Right atrium auricular region (tissue), 2 donors: ENCODE measurements at regions not wholly inside any gene's neighbourhood (a gene's known extent, or its start where the extent isn't known, plus 50 kb on each side); places are given as distances from the start of the nearest gene placed in this dataset.

Experiments
- DNase-seq: peaks from one replicate; pipeline ENCODE4 v3.0.0-alpha.2; 2019; ENCODE audit warnings: low spot score
- H3K27ac ChIP-seq, 2 donors: fragments of 200-600 bp; sonication (generic); 1 replicate in 1 of 2; 2 replicates in 1 of 2; pipeline ENCODE4 v1.5.1; 2016 to 2019
- H3K27me3 ChIP-seq, 2 donors: fragments of 200-600 bp; sonication (generic); one replicate each; pipeline versions ENCODE4 v1.5.1 to v1.6.0; 2017 to 2019
- H3K36me3 ChIP-seq: fragments of 200-600 bp; sonication (generic); one replicate; pipeline ENCODE4 v1.5.1; 2016
- H3K4me1 ChIP-seq, 2 donors: fragments of 200-600 bp; sonication (generic); one replicate each; pipeline versions ENCODE4 v1.5.1 to v1.6.0; 2017 to 2019
- H3K4me3 ChIP-seq, 2 donors: fragments of 200-600 bp; sonication (generic); 1 replicate in 1 of 2; 2 replicates in 1 of 2; pipeline ENCODE4 v1.5.1; 2017 to 2019; ENCODE audit warnings: mild to moderate bottlenecking in 1 of 2, moderate library complexity in 1 of 2
- H3K9me3 ChIP-seq, 2 donors: fragments of 200-600 bp; sonication (generic); one replicate each; pipeline ENCODE4 v1.5.1; 2019
- TF ChIP-seq, protein P1 (sequence below), 2 donors: fragments of 200-600 bp; sonication (generic); IDR thresholded peaks; one replicate each; pipeline ENCODE4 v1.5.1; 2019; ENCODE audit warnings: antibody characterized with exemption in 2 of 2

DNA sequence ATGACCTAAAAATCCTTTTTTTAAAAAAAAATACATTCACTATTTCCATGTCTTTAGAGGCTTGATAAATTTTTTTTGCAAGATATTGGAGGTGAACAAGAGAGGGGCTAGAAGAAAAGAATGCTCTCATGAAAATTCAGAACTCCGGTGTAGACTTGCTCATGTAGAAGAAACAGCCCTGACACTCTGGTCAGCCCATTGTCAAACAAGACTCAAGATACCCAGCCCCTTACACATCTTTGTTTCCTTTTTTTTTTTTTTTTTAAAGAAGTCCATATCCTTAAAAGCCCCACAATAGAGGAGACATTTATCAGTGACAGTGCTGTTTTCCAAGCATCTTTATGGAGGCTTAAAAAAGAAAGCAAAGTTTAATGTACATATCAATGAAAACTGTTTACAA, 196.8 kb upstream of the RORA start:
- Histone ChIP-seq H3K9me3 (no peaks in the 10 kb centered on the region), H3K27me3 (no peaks in the 10 kb centered on the region), H3K36me3 (no peaks in the 10 kb centered on the region), H3K27ac (no peak overlapping the region), H3K4me3 (no peak overlapping the region), H3K4me1 (no peaks in the 10 kb centered on the region)
- DNase-seq, result no peak
- TF ChIP-seq, protein P1, sequence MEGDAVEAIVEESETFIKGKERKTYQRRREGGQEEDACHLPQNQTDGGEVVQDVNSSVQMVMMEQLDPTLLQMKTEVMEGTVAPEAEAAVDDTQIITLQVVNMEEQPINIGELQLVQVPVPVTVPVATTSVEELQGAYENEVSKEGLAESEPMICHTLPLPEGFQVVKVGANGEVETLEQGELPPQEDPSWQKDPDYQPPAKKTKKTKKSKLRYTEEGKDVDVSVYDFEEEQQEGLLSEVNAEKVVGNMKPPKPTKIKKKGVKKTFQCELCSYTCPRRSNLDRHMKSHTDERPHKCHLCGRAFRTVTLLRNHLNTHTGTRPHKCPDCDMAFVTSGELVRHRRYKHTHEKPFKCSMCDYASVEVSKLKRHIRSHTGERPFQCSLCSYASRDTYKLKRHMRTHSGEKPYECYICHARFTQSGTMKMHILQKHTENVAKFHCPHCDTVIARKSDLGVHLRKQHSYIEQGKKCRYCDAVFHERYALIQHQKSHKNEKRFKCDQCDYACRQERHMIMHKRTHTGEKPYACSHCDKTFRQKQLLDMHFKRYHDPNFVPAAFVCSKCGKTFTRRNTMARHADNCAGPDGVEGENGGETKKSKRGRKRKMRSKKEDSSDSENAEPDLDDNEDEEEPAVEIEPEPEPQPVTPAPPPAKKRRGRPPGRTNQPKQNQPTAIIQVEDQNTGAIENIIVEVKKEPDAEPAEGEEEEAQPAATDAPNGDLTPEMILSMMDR (IDR thresholded peaks at IDR 0.05), result no peak

DNA sequence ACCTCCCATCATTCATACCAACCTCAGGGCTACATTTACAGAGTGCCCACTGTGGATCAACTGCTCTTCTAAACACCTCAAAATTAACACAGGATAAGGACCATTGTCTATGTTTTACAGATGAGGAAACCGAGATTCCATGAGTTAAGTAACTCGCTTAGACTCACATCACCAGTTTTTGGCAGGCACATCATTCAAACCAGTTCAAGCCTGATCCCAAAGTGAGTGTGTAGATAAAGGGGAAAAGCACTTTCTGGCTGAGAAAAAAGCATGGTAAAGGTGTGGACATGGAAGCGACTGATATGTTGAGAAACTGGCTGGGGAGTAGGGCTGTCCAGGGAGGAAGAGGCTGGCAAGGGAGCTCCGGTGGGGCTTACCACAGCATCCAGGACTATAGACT, 193.7 kb upstream of the RORA start:
- Histone ChIP-seq H3K4me1 (no peaks in the 10 kb centered on the region), H3K27ac (no peak overlapping the region), H3K4me3 (no peak overlapping the region), H3K9me3 (no peaks in the 10 kb centered on the region), H3K27me3 (no peaks in the 10 kb centered on the region), H3K36me3 (no peaks in the 10 kb centered on the region)
- no peak for DNase-seq
- TF ChIP-seq, protein P1 (IDR thresholded peaks at IDR 0.05), result no peak

DNA sequence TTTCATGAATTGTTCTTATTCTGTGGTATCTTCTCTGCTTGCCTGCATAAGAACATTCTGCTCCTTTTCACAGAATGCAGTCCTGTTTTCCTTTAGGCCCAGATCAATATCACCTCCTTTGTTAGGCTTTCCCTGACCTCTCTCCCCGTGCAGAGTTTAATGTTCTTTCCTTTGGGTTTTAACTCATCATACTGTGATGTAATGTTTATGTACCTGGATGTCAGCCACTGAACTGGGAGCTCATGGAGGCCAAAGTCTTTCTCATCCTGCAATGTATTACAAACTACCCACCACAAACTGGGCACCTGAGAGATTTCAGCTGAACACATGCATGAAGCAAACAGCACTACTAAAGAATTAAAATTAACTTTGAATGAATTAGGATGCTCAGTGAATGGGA, 192.8 kb upstream of the RORA start:
- no peaks in the 10 kb centered on the region for H3K9me3 ChIP-seq
- H3K4me3 ChIP-seq, result no peak overlapping the region
- no peaks in the 10 kb centered on the region for H3K36me3 ChIP-seq
- H3K4me1 ChIP-seq, result no peaks in the 10 kb centered on the region
- H3K27me3 ChIP-seq, result no peaks in the 10 kb centered on the region
- no peak overlapping the region for H3K27ac ChIP-seq
- TF ChIP-seq, protein P1 (IDR thresholded peaks at IDR 0.05), result no peak
- no peak for DNase-seq

DNA sequence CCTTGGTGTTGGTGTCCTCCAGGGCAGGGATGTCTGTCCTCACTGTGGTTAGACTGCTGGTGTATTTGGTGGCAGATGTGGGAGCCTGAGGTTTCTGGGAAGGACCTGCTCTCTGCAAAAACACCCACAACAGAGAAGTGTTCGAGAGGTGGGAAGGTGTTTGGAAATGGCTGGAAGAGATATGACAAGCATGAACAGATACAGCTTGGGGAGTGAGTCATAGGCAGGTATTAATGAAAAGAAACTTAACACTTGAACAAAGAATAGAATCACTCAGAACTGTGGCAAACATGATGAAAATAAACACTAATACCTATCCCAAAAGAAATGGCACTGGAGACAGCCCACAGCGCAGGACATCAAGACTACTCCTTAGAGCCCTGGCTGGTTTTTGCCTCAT, 192.4 kb upstream of the RORA start:
- no peaks in the 10 kb centered on the region for H3K27me3 ChIP-seq
- no peak for DNase-seq

DNA sequence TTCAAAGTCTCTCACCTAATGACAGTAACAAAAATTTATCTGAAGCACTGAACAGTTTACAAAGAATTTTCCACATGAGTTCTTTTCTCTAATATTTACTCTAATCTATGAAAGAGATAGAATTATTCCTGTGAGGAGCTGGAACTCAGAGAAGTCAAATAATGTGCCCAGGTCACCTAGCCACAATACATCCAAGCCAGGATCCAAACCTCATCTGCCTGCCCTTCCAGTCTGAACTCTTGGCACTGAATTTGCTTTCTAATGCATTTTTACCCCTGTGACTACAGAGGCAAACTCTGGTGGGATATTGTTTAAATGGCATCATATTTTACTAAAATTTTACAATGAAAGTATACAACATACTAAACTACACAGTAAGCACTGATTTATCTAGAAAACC, 191.4 kb upstream of the RORA start:
- Histone ChIP-seq H3K4me1 (no peaks in the 10 kb centered on the region), H3K36me3 (no peaks in the 10 kb centered on the region)
- TF ChIP-seq, protein P1 (IDR thresholded peaks at IDR 0.05), result no peak

More for the DNA sequence above, 192.4 kb upstream of the RORA start:
- no peak overlapping the region for H3K4me3 ChIP-seq
- no peak overlapping the region for H3K27ac ChIP-seq
- TF ChIP-seq, protein P1 (IDR thresholded peaks at IDR 0.05), result no peak
- H3K36me3 ChIP-seq, result no peaks in the 10 kb centered on the region
- no peaks in the 10 kb centered on the region for H3K9me3 ChIP-seq
- no peaks in the 10 kb centered on the region for H3K4me1 ChIP-seq

DNA sequence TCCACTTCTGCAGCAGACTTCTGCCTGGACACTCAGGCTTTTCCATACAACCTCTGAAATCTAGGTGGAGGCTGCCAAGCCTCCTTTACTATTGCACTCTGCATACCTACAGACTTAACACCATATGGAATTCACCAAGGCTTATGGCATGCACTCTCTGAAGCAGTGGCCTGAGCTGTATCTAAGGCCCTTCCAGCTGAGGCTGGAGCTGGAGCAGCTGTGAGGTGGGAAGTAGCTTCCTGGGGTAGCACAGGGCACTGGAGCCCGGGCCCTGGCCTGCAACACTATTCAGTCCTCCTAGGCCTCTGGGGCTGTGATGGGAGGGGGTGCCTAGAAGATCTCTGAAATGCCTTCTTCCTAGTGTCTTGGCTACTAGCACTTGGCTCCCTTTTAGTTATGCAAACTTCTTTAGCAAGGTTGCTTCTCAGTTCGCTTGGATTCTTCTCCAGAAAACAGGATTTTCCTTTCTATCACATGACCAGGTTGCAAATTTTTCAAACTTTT, 186.6 kb upstream of the RORA start:
- TF ChIP-seq, protein P1 (IDR thresholded peaks at IDR 0.05), result no peak
- Histone ChIP-seq H3K4me1 (no peaks in the 10 kb centered on the region), H3K27ac (no peak overlapping the region), H3K36me3 (no peaks in the 10 kb centered on the region), H3K4me3 (no peak overlapping the region), H3K9me3 (no peaks in the 10 kb centered on the region), H3K27me3 (no peaks in the 10 kb centered on the region)
- no peak for DNase-seq

More for the DNA sequence above, 191.4 kb upstream of the RORA start:
- Histone ChIP-seq H3K4me3 (no peak overlapping the region), H3K27me3 (no peaks in the 10 kb centered on the region), H3K9me3 (no peaks in the 10 kb centered on the region), H3K27ac (no peak overlapping the region)
- DNase-seq, result no peak
